K562 (cell line): ENCODE measurements at regions not wholly inside any gene's neighbourhood (a gene's known extent, or its start where the extent isn't known, plus 50 kb on each side); places are given as distances from the start of the nearest gene placed in this dataset.

ENCODE experiments used
- ATAC-seq: fragments of 200-7000 bp; cut with Tn5 transposase; 3 replicates; pipeline ENCODE4 v1.9.1; 2020; ENCODE audit warnings: moderate library complexity
- BruUV-seq: library from RNA; stranded (reverse); fragments of 400-500 nt; replicated peaks from 2 replicates; lab custom pipeline; 2021; lab: Mats Ljungman, UMichigan
- CTCF ChIA-PET: fragments of 300-600 bp; formaldehyde crosslinking; extraction: SDS; loops from one replicate; lab custom pipeline; 2021; ENCODE audit warnings: low intra/inter-chr PET ratio; lab: Yijun Ruan, JAX
- POLR2A ChIA-PET: fragments of 300-600, 350-650 bp; sonication (Branson Sonifier 250); formaldehyde crosslinking; extraction: SDS; loops from one replicate; lab custom pipeline; 2021; ENCODE audit warnings: antibody characterized with exemption, inconsistent platforms; lab: Yijun Ruan, JAX
- DNase-seq, 4 experiments: peaks; one replicate each; pipeline versions ENCODE4 v3.0.0 to v3.0.0-alpha.2; 2011 to 2018; ENCODE audit warnings: low spot score in 3 of 4, mixed read lengths in 3 of 4; ENCODE audit errors: extremely low read depth in 1 of 4
- FAIRE-seq: peaks from 2 replicates; lab custom pipeline; 2011; peaks lifted over from hg19 to GRCh38; lab: Jason Lieb, UNC
- H2AFZ ChIP-seq: 2 replicates; pipeline ENCODE4 v1.6.0; 2011; ENCODE audit warnings: low read depth, low read length, control low read depth, inconsistent platforms
- H3K27ac ChIP-seq: fragments of 200-600 bp; 3 replicates; pipeline ENCODE4 v1.8.0; 2011; ENCODE audit warnings: low read depth, mild to moderate bottlenecking, control low read depth, inconsistent platforms, low read length, moderate library complexity, mixed read lengths; ENCODE audit errors: extremely low read depth
- H3K27me3 ChIP-seq, 2 experiments: fragments of 300-600 bp in 1 of 2; 2 replicates in 1 of 2; 3 replicates in 1 of 2; pipeline versions ENCODE4 v1.6.0 to v1.8.0; 2011; ENCODE audit warnings: inconsistent platforms in 2 of 2, low read length in 2 of 2, mild to moderate bottlenecking in 1 of 2, mixed read lengths in 1 of 2, moderate library complexity in 1 of 2; ENCODE audit not compliant: control insufficient read depth in 2 of 2, insufficient read depth in 2 of 2
- H3K36me3 ChIP-seq: fragments of 300-600 bp; 3 replicates; pipeline ENCODE4 v1.8.0; 2011; ENCODE audit warnings: mild to moderate bottlenecking, low read length, inconsistent platforms; ENCODE audit not compliant: control insufficient read depth, insufficient read depth
- H3K4me1 ChIP-seq, 2 experiments: fragments of 200-600 bp in 1 of 2; replicated peaks in 1 of 2; 2 replicates in 1 of 2; 3 replicates in 1 of 2; pipeline versions ENCODE4 v1.5.1 to v1.8.0; 2011; ENCODE audit warnings: inconsistent platforms in 2 of 2, low read length in 2 of 2, mild to moderate bottlenecking in 1 of 2, mixed read lengths in 1 of 2, moderate library complexity in 1 of 2; ENCODE audit not compliant: control insufficient read depth in 2 of 2, insufficient read depth in 2 of 2
- H3K4me2 ChIP-seq: 2 replicates; pipeline ENCODE4 v1.6.1; 2011; ENCODE audit warnings: low read length, control low read depth, inconsistent platforms, mixed read lengths; ENCODE audit not compliant: insufficient read depth
- H3K4me3 ChIP-seq: fragments of 200-600 bp; sonication (generic), shearing (Covaris generic); 2 replicates; pipeline ENCODE4 v1.5.1; 2016; ENCODE audit warnings: control low read depth, inconsistent platforms
- H3K79me2 ChIP-seq: fragments of 200-600 bp; 3 replicates; pipeline ENCODE4 v1.8.0; 2011; ENCODE audit warnings: low read length, inconsistent platforms; ENCODE audit not compliant: control insufficient read depth, insufficient read depth
- H3K9ac ChIP-seq, 2 experiments: 2 replicates each; pipeline versions ENCODE4 v1.6.0 to v1.6.1; 2011; ENCODE audit warnings: low read depth in 2 of 2, low read length in 2 of 2, control low read depth in 1 of 2, inconsistent platforms in 1 of 2, mild to moderate bottlenecking in 1 of 2, mixed read lengths in 1 of 2; ENCODE audit not compliant: insufficient read depth in 1 of 2
- H3K9me1 ChIP-seq: one replicate; pipeline ENCODE4 v1.6.0; 2011; ENCODE audit warnings: inconsistent platforms, mild to moderate bottlenecking, low read length, moderate library complexity; ENCODE audit not compliant: control insufficient read depth, insufficient read depth
- H3K9me3 ChIP-seq: replicated peaks from 2 replicates; pipeline ENCODE4 v1.5.1; 2011; ENCODE audit warnings: low read depth, low read length, inconsistent platforms; ENCODE audit not compliant: control insufficient read depth, insufficient read depth
- H4K20me1 ChIP-seq: replicated peaks from 2 replicates; pipeline ENCODE4 v1.6.1; 2011; ENCODE audit warnings: low read length, inconsistent platforms, mixed read lengths; ENCODE audit not compliant: control insufficient read depth, insufficient read depth
- CBX3 ChIP-seq, 2 experiments: IDR thresholded peaks; 1 replicate in 1 of 2; 2 replicates in 1 of 2; pipeline ENCODE4 v1.6.1; 2012; ENCODE audit warnings: inconsistent platforms in 2 of 2, low read length in 2 of 2, borderline replicate concordance in 1 of 2, control low read depth in 1 of 2
- CXXC5 ChIP-seq: fragments of 250-450 bp; sonication (Bioruptor Pico); IDR thresholded peaks from 2 replicates; pipeline ENCODE4 v1.8.0; 2022; ENCODE audit warnings: inconsistent platforms, mild to moderate bottlenecking, moderate library complexity
- FOXK1 ChIP-seq: sonication (generic); formaldehyde crosslinking; IDR thresholded peaks from 2 replicates; pipeline ENCODE4 v1.8.0; 2022; ENCODE audit warnings: missing genetic modification reagents, mild to moderate bottlenecking, borderline replicate concordance
- KAT8 ChIP-seq: fragments of 450-650 bp; IDR thresholded peaks from 2 replicates; pipeline ENCODE4 v1.6.1; 2016; ENCODE audit warnings: low read depth, mild to moderate bottlenecking
- NFXL1 ChIP-seq: fragments of 450-650 bp; formaldehyde crosslinking; IDR thresholded peaks from 2 replicates; pipeline ENCODE4 v1.4.0; 2021; ENCODE audit warnings: mild to moderate bottlenecking
- NRF1 ChIP-seq, 2 experiments: fragments of 450-650 bp; IDR thresholded peaks in 1 of 2; conservative IDR thresholded peaks in 1 of 2; 2 replicates each; pipeline ENCODE4 v1.6.1; 2014; ENCODE audit warnings: mild to moderate bottlenecking in 2 of 2
- PPARD ChIP-seq: fragments of 250-450 bp; sonication (Bioruptor Pico); IDR thresholded peaks from 2 replicates; pipeline ENCODE4 v1.8.0; 2022; ENCODE audit warnings: inconsistent platforms, mild to moderate bottlenecking, moderate library complexity
- PURB ChIP-seq: sonication (generic); formaldehyde crosslinking; IDR thresholded peaks from 2 replicates; pipeline ENCODE4 v1.9.0; 2021; ENCODE audit warnings: low read depth, mild to moderate bottlenecking, missing genetic modification reagents
- SMARCA5 ChIP-seq: fragments of 450-650 bp; IDR thresholded peaks from 2 replicates; pipeline ENCODE4 v1.6.1; 2016
- TRIM28 ChIP-seq: fragments of 450-650 bp; IDR thresholded peaks from 2 replicates; pipeline ENCODE4 v1.6.1; 2017
- U2AF2 ChIP-seq: fragments of 200-400 bp; formaldehyde crosslinking; optimal IDR thresholded peaks from 2 replicates; pipeline ENCODE3; 2017; ENCODE audit warnings: low read depth, mild to moderate bottlenecking, low read length
- ZNF444 ChIP-seq: fragments of 250-450 bp; sonication (Bioruptor Pico); IDR thresholded peaks from 2 replicates; pipeline ENCODE4 v1.4.0; 2020; ENCODE audit warnings: mild to moderate bottlenecking, moderate library complexity
- ZNF445 ChIP-seq: fragments of 250-450 bp; sonication (Bioruptor Pico); IDR thresholded peaks from 2 replicates; pipeline ENCODE4 v1.4.0; 2020; ENCODE audit warnings: low read depth, mild to moderate bottlenecking, moderate library complexity
- WGBS: fragments of 100-300 bp; shearing (Covaris generic); methylation state at CpG from one replicate; pipeline ENCODE4 v1.1.6; 2016; ENCODE audit warnings: low coverage, mixed read lengths; ENCODE audit not compliant: insufficient coverage; ENCODE audit errors: missing lambda C conversion rate; 5-methylcytosine and 5-hydroxymethylcytosine counted together
- in situ Hi-C: fragments of 300-500 bp; cut with MboI; formaldehyde crosslinking; loops from 4 replicates; pipeline ENCODE4 v1.15.0; 2018; ENCODE audit warnings: inconsistent platforms, mixed read lengths
- intact Hi-C: fragments of 100-400 bp; cut with micrococcal nuclease; formaldehyde crosslinking; loops from 2 replicates; pipeline ENCODE4 v1.14.2; 2022
- TF ChIP-seq, protein P1 (sequence below): conservative IDR thresholded peaks from 2 replicates; pipeline ENCODE4 v1.6.1; 2011; ENCODE audit warnings: low read depth, mild to moderate bottlenecking, low read length; ENCODE audit not compliant: control insufficient read depth
- TF ChIP-seq, protein P2 (sequence below): sonication (generic); formaldehyde crosslinking; IDR thresholded peaks from 2 replicates; pipeline ENCODE4 v1.8.0; 2022; ENCODE audit warnings: mild to moderate bottlenecking, missing genetic modification reagents
- TF ChIP-seq, protein P3 (sequence below), 3 experiments: IDR thresholded peaks in 2 of 3; conservative IDR thresholded peaks in 1 of 3; 2 replicates each; pipeline ENCODE4 v1.5.1; 2011 to 2012; ENCODE audit warnings: low read length in 3 of 3, mild to moderate bottlenecking in 3 of 3, control low read depth in 2 of 3, improper control_type of control experiment in 1 of 3, inconsistent platforms in 1 of 3, low read depth in 1 of 3, mixed read lengths in 1 of 3, moderate library complexity in 1 of 3; ENCODE audit not compliant: insufficient read depth in 2 of 3
- TF ChIP-seq, protein P4 (sequence below): sonication (generic); formaldehyde crosslinking; IDR thresholded peaks from 2 replicates; pipeline ENCODE4 v1.8.0; 2022; ENCODE audit warnings: mild to moderate bottlenecking, missing genetic modification reagents, borderline replicate concordance

DNA sequence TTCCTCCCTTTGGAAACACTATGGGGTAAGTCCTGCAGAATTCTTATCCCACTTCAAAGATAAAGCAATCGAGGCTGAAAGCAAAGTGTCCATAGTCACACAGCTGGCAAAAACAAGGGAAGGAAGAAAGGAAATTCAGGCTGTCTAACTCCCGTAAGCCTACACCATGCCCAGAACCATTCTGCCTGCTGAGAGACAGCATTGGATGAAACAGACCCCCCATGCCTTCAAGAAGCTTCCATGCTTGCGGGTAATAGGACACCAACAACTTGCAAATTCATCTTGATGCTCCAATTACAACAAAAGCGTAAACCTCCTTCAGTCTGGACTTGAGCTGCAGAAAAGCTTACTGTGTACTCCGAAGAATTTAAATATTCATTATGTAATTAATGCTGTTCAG, 181.1 kb upstream of the WWC1 start:
- no peak overlapping the region for H3K4me2 ChIP-seq
- FAIRE-seq (no peak), ATAC-seq (no peak), DNase-seq (no peak)
- CTCF ChIA-PET = no interaction called here
- in situ Hi-C loops = no loop called here
- no peak overlapping the region for H3K27ac ChIP-seq
- H3K9me3 ChIP-seq = no peaks in the 10 kb centered on the region
- POLR2A ChIA-PET = no interaction called here
- no peaks in the 10 kb centered on the region for H3K36me3 ChIP-seq
- H3K27me3 ChIP-seq = no peaks in the 10 kb centered on the region; a peak in 1 of 5 replicates
- no peaks in the 10 kb centered on the region for H4K20me1 ChIP-seq
- no peak overlapping the region for H3K9ac ChIP-seq
- H3K79me2 ChIP-seq = no peaks in the 10 kb centered on the region
- intact Hi-C loops = loop anchor here (10.0 kb wide), 1 partner anchor 1366 kb away; no protein-coding TSS in a partner anchor
- H2AFZ ChIP-seq = no peak overlapping the region
- no TSS peak for BruUV-seq
- no peaks in the 10 kb centered on the region; a peak in 1 of 5 replicates for H3K4me1 ChIP-seq
- WGBS = 0% methylated on average over 5 of the region's 5 CpGs
- no peaks in the 10 kb centered on the region for H3K9me1 ChIP-seq
- TF ChIP-seq, protein P1, sequence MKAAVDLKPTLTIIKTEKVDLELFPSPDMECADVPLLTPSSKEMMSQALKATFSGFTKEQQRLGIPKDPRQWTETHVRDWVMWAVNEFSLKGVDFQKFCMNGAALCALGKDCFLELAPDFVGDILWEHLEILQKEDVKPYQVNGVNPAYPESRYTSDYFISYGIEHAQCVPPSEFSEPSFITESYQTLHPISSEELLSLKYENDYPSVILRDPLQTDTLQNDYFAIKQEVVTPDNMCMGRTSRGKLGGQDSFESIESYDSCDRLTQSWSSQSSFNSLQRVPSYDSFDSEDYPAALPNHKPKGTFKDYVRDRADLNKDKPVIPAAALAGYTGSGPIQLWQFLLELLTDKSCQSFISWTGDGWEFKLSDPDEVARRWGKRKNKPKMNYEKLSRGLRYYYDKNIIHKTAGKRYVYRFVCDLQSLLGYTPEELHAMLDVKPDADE = no peak
- no peak for TF ChIP-seq PURB
- TF ChIP-seq U2AF2 = no peak
- TF ChIP-seq, protein P2, sequence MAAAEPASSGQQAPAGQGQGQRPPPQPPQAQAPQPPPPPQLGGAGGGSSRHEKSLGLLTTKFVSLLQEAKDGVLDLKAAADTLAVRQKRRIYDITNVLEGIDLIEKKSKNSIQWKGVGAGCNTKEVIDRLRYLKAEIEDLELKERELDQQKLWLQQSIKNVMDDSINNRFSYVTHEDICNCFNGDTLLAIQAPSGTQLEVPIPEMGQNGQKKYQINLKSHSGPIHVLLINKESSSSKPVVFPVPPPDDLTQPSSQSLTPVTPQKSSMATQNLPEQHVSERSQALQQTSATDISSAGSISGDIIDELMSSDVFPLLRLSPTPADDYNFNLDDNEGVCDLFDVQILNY (CRISPR knock-in tag) = no peak
- no peak for TF ChIP-seq FOXK1 (CRISPR knock-in tag)
- TF ChIP-seq NRF1 (conservative IDR thresholded peaks at IDR 0.05 in 1 of 2, IDR thresholded peaks at IDR 0.05 in 1 of 2) = no peak
- no peak for TF ChIP-seq SMARCA5
- TF ChIP-seq ZNF444 (CRISPR knock-in tag) = no peak
- no peak for TF ChIP-seq PPARD (CRISPR knock-in tag)
- TF ChIP-seq, protein P3, sequence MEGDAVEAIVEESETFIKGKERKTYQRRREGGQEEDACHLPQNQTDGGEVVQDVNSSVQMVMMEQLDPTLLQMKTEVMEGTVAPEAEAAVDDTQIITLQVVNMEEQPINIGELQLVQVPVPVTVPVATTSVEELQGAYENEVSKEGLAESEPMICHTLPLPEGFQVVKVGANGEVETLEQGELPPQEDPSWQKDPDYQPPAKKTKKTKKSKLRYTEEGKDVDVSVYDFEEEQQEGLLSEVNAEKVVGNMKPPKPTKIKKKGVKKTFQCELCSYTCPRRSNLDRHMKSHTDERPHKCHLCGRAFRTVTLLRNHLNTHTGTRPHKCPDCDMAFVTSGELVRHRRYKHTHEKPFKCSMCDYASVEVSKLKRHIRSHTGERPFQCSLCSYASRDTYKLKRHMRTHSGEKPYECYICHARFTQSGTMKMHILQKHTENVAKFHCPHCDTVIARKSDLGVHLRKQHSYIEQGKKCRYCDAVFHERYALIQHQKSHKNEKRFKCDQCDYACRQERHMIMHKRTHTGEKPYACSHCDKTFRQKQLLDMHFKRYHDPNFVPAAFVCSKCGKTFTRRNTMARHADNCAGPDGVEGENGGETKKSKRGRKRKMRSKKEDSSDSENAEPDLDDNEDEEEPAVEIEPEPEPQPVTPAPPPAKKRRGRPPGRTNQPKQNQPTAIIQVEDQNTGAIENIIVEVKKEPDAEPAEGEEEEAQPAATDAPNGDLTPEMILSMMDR (IDR thresholded peaks at IDR 0.05 in 2 of 3, conservative IDR thresholded peaks at IDR 0.05 in 1 of 3; ENCODE audit: insufficient read depth in 2 of 3, low read depth in 1 of 3, low read length in 3 of 3) = no peak
- TF ChIP-seq, protein P4, sequence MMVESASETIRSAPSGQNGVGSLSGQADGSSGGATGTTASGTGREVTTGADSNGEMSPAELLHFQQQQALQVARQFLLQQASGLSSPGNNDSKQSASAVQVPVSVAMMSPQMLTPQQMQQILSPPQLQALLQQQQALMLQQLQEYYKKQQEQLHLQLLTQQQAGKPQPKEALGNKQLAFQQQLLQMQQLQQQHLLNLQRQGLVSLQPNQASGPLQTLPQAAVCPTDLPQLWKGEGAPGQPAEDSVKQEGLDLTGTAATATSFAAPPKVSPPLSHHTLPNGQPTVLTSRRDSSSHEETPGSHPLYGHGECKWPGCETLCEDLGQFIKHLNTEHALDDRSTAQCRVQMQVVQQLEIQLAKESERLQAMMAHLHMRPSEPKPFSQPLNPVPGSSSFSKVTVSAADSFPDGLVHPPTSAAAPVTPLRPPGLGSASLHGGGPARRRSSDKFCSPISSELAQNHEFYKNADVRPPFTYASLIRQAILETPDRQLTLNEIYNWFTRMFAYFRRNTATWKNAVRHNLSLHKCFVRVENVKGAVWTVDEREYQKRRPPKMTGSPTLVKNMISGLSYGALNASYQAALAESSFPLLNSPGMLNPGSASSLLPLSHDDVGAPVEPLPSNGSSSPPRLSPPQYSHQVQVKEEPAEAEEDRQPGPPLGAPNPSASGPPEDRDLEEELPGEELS (CRISPR knock-in tag) = no peak
- no peak for TF ChIP-seq ZNF445 (CRISPR knock-in tag)
- TF ChIP-seq NFXL1 (CRISPR knock-in tag) = no peak
- TF ChIP-seq CBX3 (IDR thresholded peaks at IDR 0.05; ENCODE audit: borderline replicate concordance in 1 of 2, low read length in 2 of 2) = no peak
- TF ChIP-seq CXXC5 = no peak
- TF ChIP-seq TRIM28 = no peak
- TF ChIP-seq KAT8 = no peak
- no peak overlapping the region for H3K4me3 ChIP-seq
